ENCODE measurements at regions not wholly inside any gene's neighbourhood (a gene's known extent, or its start where the extent isn't known, plus 50 kb on each side); places are given as distances from the start of the nearest gene placed in this dataset.

DNA sequence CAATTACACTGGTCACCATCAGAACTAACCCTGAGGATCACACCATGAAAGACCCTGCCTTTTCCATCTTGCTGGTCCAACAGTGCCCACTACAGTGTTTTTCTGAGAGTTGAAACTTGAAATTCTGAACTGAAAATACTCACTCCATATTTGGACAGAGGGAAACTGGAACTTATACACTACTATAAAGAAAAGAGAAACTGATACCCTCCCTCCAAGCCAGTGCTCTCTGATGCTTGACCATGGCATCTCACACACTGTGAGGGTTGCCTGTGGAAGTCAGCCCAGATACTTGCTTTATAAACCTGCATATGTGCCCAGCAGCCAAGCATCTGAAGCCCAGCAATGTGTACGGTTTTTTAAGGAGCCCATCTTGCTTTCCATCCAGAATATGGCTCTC lies 108.7 kb downstream of the FOXA2 start:
- no peaks in the 10 kb centered on the region for H3K4me1 ChIP-seq (ENCODE audit: insufficient read depth, low read length)
- no peak overlapping the region for H3K4ac ChIP-seq (ENCODE audit: low read depth, low read length)
- Mint-ChIP-seq H3K27me3 (ENCODE audit: low read depth) (peaks cover 52% of the 10 kb centered on the region), H3K36me3 (ENCODE audit: insufficient read depth in 1 of 3, low read depth in 3 of 3) (no peaks in the 10 kb centered on the region), H3K4me3 (no peak overlapping the region), H3K27ac (peak overlapping the region in 1 of 3 experiments; percentile 45; a peak in 1 of 7 replicates), H3K4me1 (peaks cover 5 to 8% of the 10 kb centered on the region in 2 experiments), H3K9me3 (peaks cover 4 to 11% of the 10 kb centered on the region in 2 experiments; a peak in 4 of 5 replicates)
- no peak overlapping the region for H3K14ac ChIP-seq (ENCODE audit: insufficient read depth, low read length)
- no peak overlapping the region for H2AFZ ChIP-seq (ENCODE audit: low read length)
- DNase-seq = no peak
- no peak overlapping the region for H2AK5ac ChIP-seq (ENCODE audit: insufficient read length, low read length)
- H2BK5ac ChIP-seq (ENCODE audit: insufficient read length, low read length) = no peak overlapping the region
- no peak overlapping the region for H4K5ac ChIP-seq (ENCODE audit: insufficient read length, low read depth, low read length)
- no peak for TF ChIP-seq CTCF (conservative IDR thresholded peaks at IDR 0.05)
- WGBS (ENCODE audit: extremely low coverage, insufficient read length, low lambda C conversion rate) = no CpG with 5 or more reads among the region's 1 CpG
- H3K23me2 ChIP-seq (ENCODE audit: insufficient read length, low read depth, low read length, poor library complexity, severe bottlenecking) = no peaks in the 10 kb centered on the region
- H2BK20ac ChIP-seq (ENCODE audit: low read depth, low read length, poor library complexity, severe bottlenecking) = no peak overlapping the region
- H4K8ac ChIP-seq (replicated peaks; ENCODE audit: insufficient read length, low read depth, low read length) = no peak overlapping the region
- H3K79me1 ChIP-seq (ENCODE audit: insufficient read depth, low read depth, low read length, poor library complexity, severe bottlenecking) = no peaks in the 10 kb centered on the region
- no peaks in the 10 kb centered on the region for H4K20me1 ChIP-seq (ENCODE audit: control insufficient read depth, insufficient read depth, insufficient read length)
- no peak overlapping the region for H2BK120ac ChIP-seq (ENCODE audit: low read depth, low read length, poor library complexity, severe bottlenecking)
- no peaks in the 10 kb centered on the region for H3K9me3 ChIP-seq (ENCODE audit: control insufficient read depth, low read depth, low read length)
- no peak overlapping the region for H2BK12ac ChIP-seq (ENCODE audit: insufficient read length, low read depth, low read length)
- no peak overlapping the region for H3T11ph ChIP-seq (ENCODE audit: low read length)
- no peak overlapping the region for H3K56ac ChIP-seq (ENCODE audit: insufficient read length, low read depth, low read length)
- H3K23ac ChIP-seq (ENCODE audit: insufficient read length, low read depth, low read length) = no peak overlapping the region
- H3K27me3 ChIP-seq (ENCODE audit: insufficient read depth, low read length) = no peaks in the 10 kb centered on the region
- no peak overlapping the region for H3K4me2 ChIP-seq (ENCODE audit: insufficient read depth, insufficient read length, low read length)
- no peak overlapping the region for H4K91ac ChIP-seq (ENCODE audit: insufficient read length, low read depth, low read length)
- H3K9ac ChIP-seq (ENCODE audit: extremely low read depth, insufficient read length, low read length) = no peak overlapping the region
- H3K79me2 ChIP-seq (ENCODE audit: insufficient read depth, low read length) = no peaks in the 10 kb centered on the region
- no peak overlapping the region for H3K18ac ChIP-seq (ENCODE audit: insufficient read length, low read depth, low read length)
- H2BK15ac ChIP-seq (ENCODE audit: low read depth, low read length) = no peak overlapping the region
- no peak overlapping the region for H3K27ac ChIP-seq (ENCODE audit: insufficient read length, low read depth, low read length)

All from H9 (cell line).